Small intestine (tissue), 7 donors: ENCODE measurements at regions not wholly inside any gene's neighbourhood (a gene's known extent, or its start where the extent isn't known, plus 50 kb on each side); places are given as distances from the start of the nearest gene placed in this dataset.

Experiments used
- DNase-seq, 2 donors: peaks; one replicate each; pipeline versions ENCODE4 v3.0.0 to v3.0.0-alpha.2; 2013
- FAIRE-seq: peaks from 2 replicates; lab custom pipeline; 2012; peaks lifted over from hg19 to GRCh38; lab: Jason Lieb, UNC
- H3K27ac ChIP-seq, 3 donors: one replicate each; pipeline ENCODE4 v1.5.1; 2013; ENCODE audit warnings: low read length in 2 of 3, mild to moderate bottlenecking in 2 of 3, control low read depth in 1 of 3, inconsistent platforms in 1 of 3, low read depth in 1 of 3, moderate library complexity in 1 of 3
- H3K27me3 ChIP-seq, 3 donors: one replicate each; pipeline ENCODE4 v1.6.1; 2013; ENCODE audit warnings: low read length in 3 of 3, inconsistent platforms in 1 of 3; ENCODE audit not compliant: control insufficient read depth in 3 of 3, insufficient read depth in 3 of 3
- H3K36me3 ChIP-seq, 3 donors: one replicate each; pipeline ENCODE4 v1.6.1; 2013; ENCODE audit warnings: low read length in 3 of 3, inconsistent platforms in 1 of 3, low read depth in 1 of 3, mild to moderate bottlenecking in 1 of 3, moderate library complexity in 1 of 3; ENCODE audit not compliant: control insufficient read depth in 3 of 3, insufficient read depth in 2 of 3
- H3K4me1 ChIP-seq, 3 donors: one replicate each; pipeline ENCODE4 v1.6.1; 2013; ENCODE audit warnings: low read length in 2 of 3, inconsistent platforms in 1 of 3, low read depth in 1 of 3, mild to moderate bottlenecking in 1 of 3, moderate library complexity in 1 of 3; ENCODE audit not compliant: control insufficient read depth in 3 of 3, insufficient read depth in 2 of 3
- H3K4me3 ChIP-seq, 3 donors: one replicate each; pipeline ENCODE4 v1.5.1; 2013; ENCODE audit warnings: low read length in 3 of 3, control low read depth in 1 of 3, inconsistent platforms in 1 of 3, low read depth in 1 of 3, mild to moderate bottlenecking in 1 of 3, moderate library complexity in 1 of 3
- H3K9me3 ChIP-seq, 2 donors: one replicate each; pipeline ENCODE4 v1.6.1; 2013; ENCODE audit warnings: low read depth in 1 of 2, low read length in 1 of 2; ENCODE audit not compliant: control insufficient read depth in 2 of 2, insufficient read depth in 1 of 2
- WGBS, 3 donors: extraction: QIAGEN DNeasy Blood & Tissue Kit; methylation state at CpG; one replicate each; pipeline ENCODE4 v1.1.7; 2013; 5-methylcytosine and 5-hydroxymethylcytosine counted together
- donor health status: healthy with polysubstance abuse.
- donor health status: control.
- donor health status: control.
- donor health status: Bipolar disorder and iron deficiency.
- donor health status: healthy.

GRCh38 chr2:84038866-84039265, 420.2 kb downstream of the SUCLG1 start:
- no peak for FAIRE-seq
- 36 to 46% (median 42%) methylated on average over 2 of the region's 2 CpGs for WGBS, 3 donors
- Histone ChIP-seq H3K4me1 (no peaks in the 10 kb centered on the region), H3K36me3 (no peaks in the 10 kb centered on the region), H3K9me3 (no peaks in the 10 kb centered on the region), H3K27me3 (no peaks in the 10 kb centered on the region), H3K27ac (no peak overlapping the region), H3K4me3 (no peak overlapping the region)
- DNase-seq: peak in 1 of 2 donors; percentile 6

DNA sequence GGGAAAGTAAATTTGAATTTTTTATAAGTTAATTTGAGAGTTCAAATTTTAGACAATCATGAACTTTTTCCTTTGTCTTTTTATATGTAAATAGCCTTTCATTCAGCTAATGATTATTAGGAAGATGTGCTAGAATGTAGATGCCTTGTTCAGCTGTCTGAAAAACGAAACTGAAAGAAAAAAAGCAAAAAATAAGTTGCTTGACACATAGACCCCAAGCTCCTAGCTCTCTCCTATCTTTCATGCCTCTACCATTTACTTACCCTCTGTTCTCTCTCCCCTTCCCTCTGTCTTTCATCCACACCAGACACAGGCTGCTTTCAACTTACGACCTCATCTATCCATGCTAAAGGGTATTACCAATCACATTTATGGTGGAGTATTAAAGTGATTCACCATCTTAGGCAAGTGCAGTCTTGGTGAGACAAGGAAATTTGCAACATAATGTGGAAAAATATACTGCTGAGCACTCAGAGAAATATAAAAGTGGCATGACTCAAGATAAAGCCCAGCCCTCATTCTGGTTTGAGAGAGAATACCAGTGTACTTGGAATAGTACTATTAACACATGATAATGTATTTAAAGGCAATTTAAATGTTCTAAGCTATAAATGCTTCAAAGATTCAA, 425.6 kb downstream of the SUCLG1 start:
- WGBS, 3 donors: 15 to 35% (median 35%) methylated on average over 2 of the region's 2 CpGs
- Histone ChIP-seq H3K9me3 (no peaks in the 10 kb centered on the region), H3K27ac (no peak overlapping the region), H3K4me3 (no peak overlapping the region), H3K4me1 (no peaks in the 10 kb centered on the region), H3K36me3 (no peaks in the 10 kb centered on the region), H3K27me3 (no peaks in the 10 kb centered on the region)
- DNase-seq (no peak), FAIRE-seq (no peak)

GRCh38 chr2:84031312-84032050, 427.6 kb downstream of the SUCLG1 start:
- Histone ChIP-seq H3K9me3 (no peaks in the 10 kb centered on the region), H3K27me3 (no peaks in the 10 kb centered on the region), H3K4me3 (no peak overlapping the region), H3K36me3 (no peaks in the 10 kb centered on the region), H3K27ac (no peak overlapping the region), H3K4me1 (no peaks in the 10 kb centered on the region)
- WGBS, 3 donors: 90 to 93% (median 91%) methylated on average over 5 of the region's 5 CpGs
- no peak for DNase-seq
- no peak for FAIRE-seq

GRCh38 chr2:84029903-84030575, 429.0 kb downstream of the SUCLG1 start:
- 80 to 90% (median 81%) methylated on average over 4 of the region's 4 CpGs for WGBS, 3 donors
- FAIRE-seq: no peak
- no peaks in the 10 kb centered on the region for H3K27me3 ChIP-seq
- no peaks in the 10 kb centered on the region for H3K9me3 ChIP-seq
- no peaks in the 10 kb centered on the region for H3K4me1 ChIP-seq
- H3K36me3 ChIP-seq: no peaks in the 10 kb centered on the region
- no peak overlapping the region for H3K4me3 ChIP-seq
- no peak overlapping the region for H3K27ac ChIP-seq
- DNase-seq: no peak

- Histone ChIP-seq H3K27me3 (no peaks in the 10 kb centered on the region), H3K36me3 (no peaks in the 10 kb centered on the region), H3K4me3 (no peak overlapping the region), H3K9me3 (no peaks in the 10 kb centered on the region), H3K4me1 (no peaks in the 10 kb centered on the region), H3K27ac (no peak overlapping the region)
- DNase-seq (no peak), FAIRE-seq (no peak)
- 85 to 92% (median 85%) methylated on average over 3 of the region's 3 CpGs for WGBS, 3 donors
Observed at GRCh38 chr2:84026818-84027217, 432.3 kb downstream of the SUCLG1 start.

- Histone ChIP-seq H3K27me3 (no peaks in the 10 kb centered on the region), H3K9me3 (no peaks in the 10 kb centered on the region), H3K36me3 (no peaks in the 10 kb centered on the region), H3K4me3 (no peak overlapping the region), H3K4me1 (no peaks in the 10 kb centered on the region), H3K27ac (no peak overlapping the region)
- WGBS, 3 donors: 39 to 42% (median 40%) methylated on average over 5 of the region's 5 CpGs
- FAIRE-seq (no peak), DNase-seq (peak; percentile 68 to 69)
Observed at GRCh38 chr2:84022810-84023431, 436.2 kb downstream of the SUCLG1 start.

- DNase-seq (no peak), FAIRE-seq (no peak)
- Histone ChIP-seq H3K9me3 (no peaks in the 10 kb centered on the region), H3K36me3 (no peaks in the 10 kb centered on the region), H3K27ac (no peak overlapping the region), H3K4me1 (no peaks in the 10 kb centered on the region), H3K4me3 (no peak overlapping the region), H3K27me3 (no peaks in the 10 kb centered on the region)
Observed at GRCh38 chr2:84017010-84017409, 442.1 kb downstream of the SUCLG1 start.

- FAIRE-seq: no peak
- Histone ChIP-seq H3K27ac (no peak overlapping the region), H3K4me1 (no peaks in the 10 kb centered on the region), H3K27me3 (no peaks in the 10 kb centered on the region), H3K4me3 (no peak overlapping the region), H3K9me3 (no peaks in the 10 kb centered on the region), H3K36me3 (no peaks in the 10 kb centered on the region)
- 87 to 93% (median 90%) methylated on average over 5 of the region's 5 CpGs for WGBS, 3 donors
- DNase-seq: no peak
Observed at GRCh38 chr2:84016183-84016582, 442.9 kb downstream of the SUCLG1 start.
